Activated CD4-positive, alpha-beta T cell treated with anti-CD3 and anti-CD28 coated beads, Interleukin-2, amount 10 ng/mL, durations not matched to agents 24 days and 14 days (primary cell): ENCODE measurements at regions not wholly inside any gene's neighbourhood (a gene's known extent, or its start where the extent isn't known, plus 50 kb on each side); places are given as distances from the start of the nearest gene placed in this dataset.
"Not testable (repeated sequence)": the region's sequence is repeated elsewhere in the genome, so short reads cannot be mapped to it uniquely, and the experiment has no call there.

Source experiments
- DNase-seq: peaks from one replicate; pipeline ENCODE4 v3.0.0; 2022
- H3K27ac Mint-ChIP-seq: one replicate; pipeline ENCODE4 v1.8.0; 2022; ENCODE audit warnings: mild to moderate bottlenecking, mixed read lengths
- H3K27me3 Mint-ChIP-seq: one replicate; pipeline ENCODE4 v1.8.0; 2022; ENCODE audit warnings: mixed read lengths
- H3K36me3 Mint-ChIP-seq: one replicate; pipeline ENCODE4 v1.8.0; 2022; ENCODE audit warnings: low read depth, mild to moderate bottlenecking, mixed read lengths
- H3K4me1 Mint-ChIP-seq: one replicate; pipeline ENCODE4 v1.8.0; 2021; ENCODE audit warnings: mixed read lengths
- H3K4me3 Mint-ChIP-seq: one replicate; pipeline ENCODE4 v1.8.0; 2022; ENCODE audit warnings: mild to moderate bottlenecking, moderate library complexity, mixed read lengths
- H3K9me3 Mint-ChIP-seq: one replicate; pipeline ENCODE4 v1.8.0; 2021; ENCODE audit warnings: mixed read lengths
- intact Hi-C: fragments of 100-400 bp; cut with micrococcal nuclease; formaldehyde crosslinking; loops from one replicate; pipeline ENCODE4 v1.15.1; 2023

DNA sequence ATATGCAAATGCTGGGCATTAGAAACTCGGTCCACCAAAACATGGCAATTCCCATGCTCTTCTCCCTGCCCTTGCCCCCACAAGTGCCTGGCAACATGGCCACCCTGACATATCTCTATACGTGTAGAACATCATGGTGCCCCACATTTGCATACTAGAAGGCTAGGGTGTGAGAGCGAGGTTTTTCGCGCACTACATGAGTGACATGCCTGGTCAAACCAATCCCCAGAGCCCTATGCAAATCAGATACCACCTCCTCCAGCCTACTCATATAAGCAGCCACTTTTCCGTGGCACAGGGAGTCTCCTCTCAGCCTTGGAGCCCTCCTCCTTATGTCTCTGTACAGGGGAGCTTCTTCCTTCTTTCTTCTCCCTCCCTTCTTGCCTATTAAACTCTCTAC lies 296.1 kb upstream of the GULP1 start:
- Mint-ChIP-seq H3K4me1 (no peaks in the 10 kb centered on the region), H3K36me3 (no peaks in the 10 kb centered on the region)

DNA sequence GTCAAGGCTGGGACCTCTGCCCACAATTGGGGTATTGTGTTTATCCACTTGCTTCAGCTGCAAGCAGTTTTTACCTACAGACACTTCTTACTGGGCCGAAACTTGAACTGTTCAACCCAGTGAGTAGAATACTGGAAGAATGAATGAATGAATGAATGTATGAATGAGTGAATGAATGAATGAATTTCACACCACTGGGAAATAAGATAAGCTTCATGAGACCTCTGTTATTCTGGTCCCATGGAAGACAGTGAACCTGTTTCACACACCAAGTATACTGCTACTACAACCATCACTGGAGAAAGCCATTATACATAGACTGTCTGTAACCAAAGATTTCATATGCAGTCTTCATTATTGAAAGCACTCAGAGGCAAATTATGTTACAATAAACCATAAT lies 295.0 kb upstream of the GULP1 start:
- intact Hi-C loops = no loop called here

More for the DNA sequence above, 296.1 kb upstream of the GULP1 start:
- H3K27ac Mint-ChIP-seq = no peak overlapping the region
- intact Hi-C loops = no loop called here
- no peak for DNase-seq
- no peaks in the 10 kb centered on the region for H3K9me3 Mint-ChIP-seq
- H3K4me3 Mint-ChIP-seq = no peak overlapping the region
- peaks cover 9% of the 10 kb centered on the region for H3K27me3 Mint-ChIP-seq

DNA sequence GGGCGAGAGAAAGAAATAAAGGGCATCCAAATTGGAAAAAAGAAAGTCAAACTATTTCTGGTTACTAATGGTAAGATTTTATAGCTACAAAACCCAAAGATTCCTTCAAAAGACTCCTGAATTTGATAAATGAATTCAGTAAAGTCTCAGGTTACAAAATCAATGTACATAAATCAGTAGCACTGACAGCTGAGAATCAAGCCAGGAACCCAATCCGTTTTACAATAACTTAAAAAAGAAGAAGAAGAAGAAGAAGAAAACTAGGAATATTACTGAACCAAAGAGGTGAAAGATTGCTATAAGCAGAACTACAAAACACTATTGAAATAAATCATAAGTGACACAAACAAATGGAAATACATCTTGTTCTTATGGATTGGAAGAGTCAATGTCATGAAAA lies 291.5 kb upstream of the GULP1 start:
- intact Hi-C loops = no loop called here
- Mint-ChIP-seq H3K4me3 (no peak overlapping the region), H3K4me1 (no peaks in the 10 kb centered on the region), H3K9me3 (no peaks in the 10 kb centered on the region), H3K27ac (no peak overlapping the region), H3K27me3 (peaks cover 9% of the 10 kb centered on the region), H3K36me3 (no peaks in the 10 kb centered on the region)
- no peak for DNase-seq

More for the DNA sequence above, 295.0 kb upstream of the GULP1 start:
- Mint-ChIP-seq H3K36me3 (no peaks in the 10 kb centered on the region), H3K4me1 (no peaks in the 10 kb centered on the region), H3K27me3 (peaks cover 9% of the 10 kb centered on the region), H3K27ac (no peak overlapping the region), H3K4me3 (no peak overlapping the region), H3K9me3 (no peaks in the 10 kb centered on the region)
- DNase-seq = no peak

DNA sequence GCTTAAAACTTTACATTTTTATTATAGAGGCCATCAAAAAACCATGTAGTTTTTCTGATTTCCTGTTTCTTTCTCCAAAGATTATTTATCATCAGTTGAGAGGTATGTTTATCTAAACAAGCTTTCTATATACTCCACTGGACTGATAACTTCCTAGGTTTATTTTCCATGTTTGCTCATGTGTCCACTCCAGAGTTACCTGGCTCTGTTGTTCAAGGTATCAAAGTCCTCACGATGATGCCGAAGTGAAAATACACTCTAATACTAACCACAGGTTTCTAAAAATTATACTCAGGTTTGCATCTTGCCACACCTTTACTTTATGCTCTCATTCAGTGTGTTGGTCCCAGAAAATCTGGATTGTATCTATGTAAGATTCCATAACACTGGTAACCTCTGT lies 287.9 kb upstream of the GULP1 start:
- Mint-ChIP-seq H3K9me3 (no peaks in the 10 kb centered on the region), H3K27ac (no peak overlapping the region), H3K27me3 (no peaks in the 10 kb centered on the region), H3K36me3 (no peaks in the 10 kb centered on the region), H3K4me3 (no peak overlapping the region), H3K4me1 (no peaks in the 10 kb centered on the region)
- no peak for DNase-seq
- intact Hi-C loops = no loop called here

DNA sequence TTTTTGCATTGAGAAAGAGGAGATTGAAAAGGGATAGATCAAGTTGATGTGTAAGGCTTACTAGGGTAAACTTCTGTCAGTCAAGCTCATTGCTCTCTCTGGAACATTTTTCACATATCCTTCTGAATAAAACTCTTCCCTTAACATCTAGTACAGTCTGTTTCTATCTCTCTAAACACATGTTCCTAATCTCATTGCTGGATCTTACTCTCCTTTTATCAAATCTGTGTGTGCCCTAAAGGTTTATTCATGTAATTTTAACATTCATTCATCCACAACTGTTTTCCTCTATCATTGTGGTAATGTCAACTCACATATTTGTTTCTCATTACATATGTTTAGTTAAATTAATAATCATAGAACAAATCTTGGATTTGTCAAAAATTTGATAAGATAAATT lies 277.9 kb upstream of the GULP1 start:
- H3K4me1 Mint-ChIP-seq = no peaks in the 10 kb centered on the region
- no peak for DNase-seq
- no peak overlapping the region for H3K4me3 Mint-ChIP-seq
- H3K27ac Mint-ChIP-seq = no peak overlapping the region
- no peaks in the 10 kb centered on the region for H3K27me3 Mint-ChIP-seq
- intact Hi-C loops = no loop called here
- peaks cover 1% of the 10 kb centered on the region for H3K9me3 Mint-ChIP-seq
- no peaks in the 10 kb centered on the region for H3K36me3 Mint-ChIP-seq

DNA sequence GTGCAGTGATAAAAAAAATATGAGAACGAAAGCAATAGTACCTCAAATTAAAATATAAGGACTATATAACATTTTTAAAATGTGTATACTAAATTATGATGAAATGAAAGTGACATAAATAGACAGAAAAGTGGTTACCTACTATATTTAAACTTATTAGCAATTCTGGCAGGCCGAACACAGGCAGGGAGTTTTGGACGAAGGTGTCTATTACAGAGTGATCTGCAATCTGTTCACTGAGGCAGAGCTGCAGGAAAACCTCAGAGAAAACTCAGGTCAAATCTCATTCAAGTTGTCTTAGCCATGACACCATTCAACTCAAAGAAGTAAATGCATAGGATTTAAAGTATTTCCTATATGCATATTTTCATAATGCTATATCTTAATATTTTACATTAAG lies 274.8 kb upstream of the GULP1 start:
- Mint-ChIP-seq H3K27me3 (no peaks in the 10 kb centered on the region), H3K27ac (no peak overlapping the region), H3K4me1 (no peaks in the 10 kb centered on the region), H3K9me3 (peaks cover 4% of the 10 kb centered on the region), H3K36me3 (no peaks in the 10 kb centered on the region), H3K4me3 (no peak overlapping the region)
- intact Hi-C loops = no loop called here
- DNase-seq = no peak

DNA sequence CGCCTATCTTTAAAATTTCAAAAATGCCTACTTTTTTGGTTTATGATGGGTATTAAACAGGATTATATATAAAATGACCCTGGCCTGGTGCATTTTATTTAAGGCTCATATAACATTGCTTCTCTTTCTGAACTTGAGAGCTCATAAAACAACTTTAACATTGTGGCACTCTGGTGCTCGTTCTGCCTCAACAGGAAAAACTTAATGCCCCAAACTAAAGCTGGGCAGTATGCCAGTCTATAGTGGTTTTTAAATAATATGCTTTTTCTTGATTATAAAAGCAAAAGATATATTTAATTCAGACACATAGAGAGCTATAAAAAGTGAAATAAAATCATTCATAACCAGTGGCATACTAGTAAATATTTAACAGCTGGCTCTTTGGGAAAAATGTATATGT lies 269.3 kb upstream of the GULP1 start:
- H3K36me3 Mint-ChIP-seq = no peaks in the 10 kb centered on the region
- DNase-seq = no peak
- intact Hi-C loops = no loop called here
- H3K9me3 Mint-ChIP-seq = peaks cover 4% of the 10 kb centered on the region
- H3K4me3 Mint-ChIP-seq = no peak overlapping the region
- H3K27me3 Mint-ChIP-seq = no peaks in the 10 kb centered on the region
- no peaks in the 10 kb centered on the region for H3K4me1 Mint-ChIP-seq
- H3K27ac Mint-ChIP-seq = no peak overlapping the region

DNA sequence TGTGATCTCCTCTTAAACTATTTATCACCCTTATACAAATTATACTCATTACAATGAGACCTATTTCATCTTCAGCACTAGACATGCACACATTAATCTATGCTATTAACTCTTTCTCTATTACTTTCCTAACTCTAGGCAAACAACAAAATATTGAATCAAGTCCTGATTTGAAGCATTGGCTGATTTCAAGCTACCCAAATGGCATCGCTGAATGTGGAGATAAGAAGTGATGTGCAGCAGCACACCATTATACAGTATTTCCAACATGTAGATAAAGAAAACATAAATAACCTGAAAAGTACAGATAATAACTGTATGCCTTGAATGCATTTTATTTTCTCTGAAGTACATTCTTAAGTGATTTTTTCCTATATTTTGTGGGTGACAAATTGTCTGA lies 268.6 kb upstream of the GULP1 start:
- no peak for DNase-seq
- Mint-ChIP-seq H3K9me3 (peaks cover 4% of the 10 kb centered on the region), H3K27me3 (no peaks in the 10 kb centered on the region), H3K36me3 (no peaks in the 10 kb centered on the region), H3K27ac (no peak overlapping the region), H3K4me1 (no peaks in the 10 kb centered on the region), H3K4me3 (no peak overlapping the region)
- intact Hi-C loops = no loop called here

DNA sequence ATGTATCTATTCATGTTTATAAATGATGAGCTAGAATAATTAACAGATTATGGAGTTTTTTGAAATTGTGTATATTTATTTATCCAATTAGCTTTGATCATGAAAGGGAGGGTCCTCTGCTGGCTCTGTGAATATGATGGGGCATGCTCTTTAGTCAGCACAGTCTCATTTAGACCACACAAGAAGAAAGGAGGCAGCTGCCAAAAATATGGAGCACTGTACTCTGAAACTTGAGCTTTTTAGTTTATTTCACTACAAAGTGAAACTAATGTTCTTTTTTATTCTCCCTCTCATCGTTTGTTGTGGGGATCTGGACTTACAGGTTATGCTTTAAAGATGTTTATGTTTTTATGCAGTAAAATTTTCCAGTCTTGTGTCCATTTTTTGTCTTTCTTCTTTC lies 266.9 kb upstream of the GULP1 start:
- H3K27me3 Mint-ChIP-seq = no peaks in the 10 kb centered on the region

DNA sequence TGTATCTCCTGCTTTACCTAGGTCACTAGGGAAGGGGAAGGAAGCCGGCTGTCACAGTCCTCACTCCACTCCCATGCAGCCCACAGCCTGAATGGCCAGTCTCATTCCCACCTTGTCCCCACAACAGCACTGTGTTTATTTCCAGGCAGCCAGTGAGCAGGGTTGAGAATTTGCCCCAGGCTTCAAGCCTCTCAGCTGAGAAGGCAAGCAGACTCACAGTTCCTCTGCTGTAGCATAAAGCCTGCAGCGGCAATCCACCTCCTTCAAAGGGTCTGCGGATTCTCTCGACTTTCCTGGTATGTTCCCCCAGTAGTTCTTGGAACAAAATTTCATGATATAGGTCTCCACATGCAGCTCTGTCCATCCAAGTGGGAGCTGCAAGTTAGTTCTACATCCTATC lies 262.9 kb upstream of the GULP1 start:
- DNase-seq = no peak
- Mint-ChIP-seq H3K27ac (no peak overlapping the region), H3K4me3 (no peak overlapping the region), H3K36me3 (no peaks in the 10 kb centered on the region), H3K4me1 (no peaks in the 10 kb centered on the region), H3K9me3 (no peaks in the 10 kb centered on the region), H3K27me3 (no peaks in the 10 kb centered on the region)
- intact Hi-C loops = no loop called here

More for the DNA sequence above, 266.9 kb upstream of the GULP1 start:
- Mint-ChIP-seq H3K4me1 (no peaks in the 10 kb centered on the region), H3K9me3 (no peaks in the 10 kb centered on the region), H3K27ac (no peak overlapping the region), H3K4me3 (no peak overlapping the region), H3K36me3 (no peaks in the 10 kb centered on the region)
- DNase-seq = no peak
- intact Hi-C loops = no loop called here

DNA sequence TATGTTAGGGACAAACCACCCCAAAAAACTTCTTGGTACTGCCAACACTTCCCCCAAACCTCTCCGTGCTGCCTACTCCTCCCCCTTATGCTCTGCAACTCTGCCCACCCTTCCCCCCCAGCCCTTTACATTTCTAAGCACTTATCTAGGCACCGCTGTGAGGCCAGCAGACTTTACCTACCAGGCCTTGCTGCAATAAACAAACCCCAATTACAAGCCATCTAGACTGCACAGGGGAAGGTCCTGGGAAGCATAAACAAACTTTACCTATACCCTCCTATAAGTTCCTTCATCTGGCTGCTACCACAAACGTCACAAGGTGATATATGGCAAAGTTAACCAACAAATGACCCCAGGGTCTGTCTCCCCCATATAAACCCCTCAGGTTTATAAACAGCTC lies 259.4 kb upstream of the GULP1 start:
- no peak overlapping the region for H3K4me3 Mint-ChIP-seq
- H3K4me1 Mint-ChIP-seq = no peaks in the 10 kb centered on the region
- H3K27me3 Mint-ChIP-seq = no peaks in the 10 kb centered on the region
- H3K9me3 Mint-ChIP-seq = no peaks in the 10 kb centered on the region
- no peak for DNase-seq
- intact Hi-C loops = no loop called here
- no peaks in the 10 kb centered on the region for H3K36me3 Mint-ChIP-seq
- H3K27ac Mint-ChIP-seq = no peak overlapping the region

DNA sequence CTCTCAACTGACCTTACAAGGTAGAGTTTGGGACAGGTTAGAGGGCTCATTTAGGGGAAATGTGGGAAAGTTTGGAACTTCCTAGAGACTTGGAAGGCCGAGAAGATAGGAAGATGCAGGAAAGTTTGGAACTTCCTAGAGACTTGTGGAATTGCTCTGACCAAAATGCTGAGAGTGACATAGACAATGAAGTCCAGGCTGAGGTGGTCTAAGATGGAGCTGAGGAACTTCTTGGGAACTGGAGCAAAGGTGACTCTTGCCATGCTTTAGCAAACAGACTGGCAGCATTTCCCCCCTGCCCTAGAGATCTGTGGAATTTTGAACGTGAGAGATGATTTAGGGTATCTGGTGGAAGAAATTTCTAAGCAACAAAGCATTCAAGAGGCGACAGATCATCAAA lies 258.9 kb upstream of the GULP1 start:
- H3K4me1 Mint-ChIP-seq = no peaks in the 10 kb centered on the region
- no peak overlapping the region for H3K27ac Mint-ChIP-seq
- H3K27me3 Mint-ChIP-seq = no peaks in the 10 kb centered on the region
- H3K4me3 Mint-ChIP-seq = no peak overlapping the region
- intact Hi-C loops = no loop called here
- H3K9me3 Mint-ChIP-seq = no peaks in the 10 kb centered on the region
- DNase-seq = no peak
- no peaks in the 10 kb centered on the region for H3K36me3 Mint-ChIP-seq

DNA sequence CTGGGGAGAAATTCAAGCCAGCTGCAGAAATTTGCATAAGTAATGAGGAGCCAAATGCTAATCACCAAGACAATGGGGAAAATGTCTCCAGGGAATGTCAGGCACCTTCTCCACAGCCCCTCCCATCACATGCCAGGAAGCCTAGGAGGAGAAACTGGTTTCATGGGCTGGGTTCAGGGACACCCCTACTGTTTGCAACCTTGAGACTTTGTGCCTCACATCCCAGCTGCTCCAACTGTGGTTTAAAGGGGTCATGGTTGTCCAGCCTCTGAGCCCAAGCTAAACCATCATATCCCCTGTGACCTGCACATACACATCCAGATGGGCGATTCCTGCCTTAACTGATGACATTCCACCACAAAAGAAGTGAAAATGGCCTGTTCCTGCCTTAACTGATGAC lies 258.4 kb upstream of the GULP1 start:
- intact Hi-C loops, DNase-seq, H3K27ac Mint-ChIP-seq, H3K36me3 Mint-ChIP-seq, H3K9me3 Mint-ChIP-seq, H3K4me3 Mint-ChIP-seq, H3K4me1 Mint-ChIP-seq, H3K27me3 Mint-ChIP-seq: not testable (repeated sequence)

DNA sequence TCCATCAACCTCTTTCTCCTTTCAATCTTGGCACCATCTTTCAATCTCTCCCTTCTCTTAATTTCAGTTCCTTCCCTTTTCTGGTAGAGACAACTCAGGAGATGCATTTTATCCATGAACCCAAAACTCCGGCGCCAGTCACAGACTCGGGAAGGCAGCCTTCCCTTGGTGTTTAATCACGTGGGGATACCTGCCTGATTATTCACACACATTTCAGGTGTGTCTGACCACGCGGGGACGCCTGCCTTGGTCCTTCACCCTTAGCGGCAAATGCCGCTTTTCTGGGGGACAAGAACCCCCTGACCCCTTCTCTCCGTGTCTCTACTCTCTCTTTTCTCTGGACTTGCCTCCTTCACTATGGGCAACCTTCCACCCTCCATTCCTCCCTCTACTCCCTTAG lies 257.6 kb upstream of the GULP1 start:
- intact Hi-C loops, DNase-seq, H3K27ac Mint-ChIP-seq, H3K9me3 Mint-ChIP-seq, H3K4me1 Mint-ChIP-seq, H3K4me3 Mint-ChIP-seq, H3K36me3 Mint-ChIP-seq, H3K27me3 Mint-ChIP-seq: not testable (repeated sequence)

DNA sequence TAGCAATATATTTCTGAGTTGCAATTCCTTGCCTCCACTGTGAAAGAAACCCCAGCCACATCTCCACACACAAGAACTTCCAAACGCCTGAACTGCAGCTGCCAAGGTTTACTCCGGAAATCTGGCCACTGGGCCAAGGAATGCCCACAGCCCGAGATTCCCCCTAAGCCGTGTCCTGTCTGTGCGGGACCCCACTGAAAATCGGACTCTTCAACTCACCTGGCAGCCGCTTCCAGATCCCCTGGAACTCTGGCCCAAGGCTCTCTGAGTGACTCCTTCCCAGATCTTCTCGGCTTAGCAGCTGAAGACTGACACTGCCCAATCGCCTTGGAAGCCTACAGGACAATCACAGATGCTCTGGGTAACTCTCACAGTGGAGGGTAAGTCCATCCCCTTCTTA lies 256.3 kb upstream of the GULP1 start:
- H3K4me1 Mint-ChIP-seq, H3K27ac Mint-ChIP-seq, intact Hi-C loops, H3K27me3 Mint-ChIP-seq, H3K36me3 Mint-ChIP-seq, DNase-seq, H3K4me3 Mint-ChIP-seq, H3K9me3 Mint-ChIP-seq: not testable (repeated sequence)

DNA sequence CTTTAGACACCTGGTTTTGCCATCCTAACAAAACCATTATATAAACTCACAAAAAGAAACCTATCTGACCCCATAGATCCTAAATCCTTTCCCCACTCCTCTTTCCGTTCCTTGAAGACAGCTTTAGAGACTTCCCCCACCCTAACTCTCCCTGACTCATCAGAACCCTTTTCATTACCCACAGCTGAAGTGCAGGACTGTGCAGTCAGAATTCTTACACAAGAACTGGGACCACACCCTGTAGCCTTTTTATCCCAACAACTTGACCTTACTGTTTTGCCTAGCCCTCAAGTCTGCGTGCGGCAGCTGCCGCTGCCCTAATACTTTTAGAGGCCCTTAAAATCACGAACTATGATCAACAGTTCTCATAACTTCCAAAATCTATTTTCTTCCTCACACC lies 254.9 kb upstream of the GULP1 start:
- H3K4me3 Mint-ChIP-seq, H3K36me3 Mint-ChIP-seq, H3K27ac Mint-ChIP-seq, H3K9me3 Mint-ChIP-seq, DNase-seq, H3K27me3 Mint-ChIP-seq, H3K4me1 Mint-ChIP-seq, intact Hi-C loops: not testable (repeated sequence)
